ENCODE measurements at regions not wholly inside any gene's neighbourhood (a gene's known extent, or its start where the extent isn't known, plus 50 kb on each side); places are given as distances from the start of the nearest gene placed in this dataset.

- Histone ChIP-seq H3K36me3 (ENCODE audit: insufficient read depth, low read length) (no peaks in the 10 kb centered on the region), H3K9me2 (ENCODE audit: insufficient read depth, low read length) (no peaks in the 10 kb centered on the region), H3F3A (ENCODE audit: insufficient read depth, low read length, poor library complexity, severe bottlenecking) (no peaks in the 10 kb centered on the region), H3K9ac (ENCODE audit: low read length) (no peak overlapping the region), H3K27me3 (ENCODE audit: insufficient read depth, low read depth, low read length) (no peaks in the 10 kb centered on the region), H3K27ac (ENCODE audit: low read length) (no peak overlapping the region), H3K9me3 (ENCODE audit: low read length) (no peaks in the 10 kb centered on the region), H3K4me2 (ENCODE audit: low read length) (no peak overlapping the region), H4K20me1 (ENCODE audit: insufficient read depth) (no peaks in the 10 kb centered on the region), H3K79me2 (replicated peaks; ENCODE audit: insufficient read depth, low read length) (no peaks in the 10 kb centered on the region), H2AFZ (ENCODE audit: low read depth, low read length) (no peak overlapping the region), H3K4me3 (ENCODE audit: low read length) (no peak overlapping the region)
- TF ChIP-seq TAF1 (IDR thresholded peaks at IDR 0.05; ENCODE audit: low read depth): no peak
- TF ChIP-seq POLR2AphosphoS5 (IDR thresholded peaks at IDR 0.05): no peak
- TF ChIP-seq EZH2 (IDR thresholded peaks at IDR 0.05; ENCODE audit: borderline replicate concordance, insufficient read depth, low read length, poor library complexity, severe bottlenecking): no peak
- no peak for TF ChIP-seq RAD21 (conservative IDR thresholded peaks at IDR 0.05)
- TF ChIP-seq CTCF (IDR thresholded peaks at IDR 0.05; ENCODE audit: poor library complexity, severe bottlenecking): no peak
- TF ChIP-seq REST (IDR thresholded peaks at IDR 0.05; ENCODE audit: borderline replicate concordance): no peak
- TF ChIP-seq MXI1 (conservative IDR thresholded peaks at IDR 0.05; ENCODE audit: poor library complexity, severe bottlenecking): no peak
- TF ChIP-seq SMC3 (conservative IDR thresholded peaks at IDR 0.05; ENCODE audit: poor library complexity): no peak
- TF ChIP-seq EP300 (conservative IDR thresholded peaks at IDR 0.05; ENCODE audit: poor library complexity, severe bottlenecking): no peak
These were observed 120.5 kb upstream of the MAP9 start for GRCh38 chr4:155497306-155497705.

- Histone ChIP-seq H2AFZ (ENCODE audit: low read depth, low read length) (no peak overlapping the region), H3K4me2 (ENCODE audit: low read length) (no peak overlapping the region), H3K9ac (ENCODE audit: low read length) (no peak overlapping the region), H3K27ac (ENCODE audit: low read length) (no peak overlapping the region), H3K4me3 (ENCODE audit: low read length) (no peak overlapping the region), H3K27me3 (ENCODE audit: insufficient read depth, low read depth, low read length) (no peaks in the 10 kb centered on the region), H3K9me2 (ENCODE audit: insufficient read depth, low read length) (no peaks in the 10 kb centered on the region), H3F3A (ENCODE audit: insufficient read depth, low read length, poor library complexity, severe bottlenecking) (no peaks in the 10 kb centered on the region), H4K20me1 (ENCODE audit: insufficient read depth) (no peaks in the 10 kb centered on the region), H3K36me3 (ENCODE audit: insufficient read depth, low read length) (no peaks in the 10 kb centered on the region), H3K79me2 (replicated peaks; ENCODE audit: insufficient read depth, low read length) (no peaks in the 10 kb centered on the region), H3K9me3 (ENCODE audit: low read length) (no peaks in the 10 kb centered on the region)
- TF ChIP-seq EZH2 (IDR thresholded peaks at IDR 0.05; ENCODE audit: borderline replicate concordance, insufficient read depth, low read length, poor library complexity, severe bottlenecking) (no peak), REST (IDR thresholded peaks at IDR 0.05; ENCODE audit: borderline replicate concordance) (no peak), MXI1 (conservative IDR thresholded peaks at IDR 0.05; ENCODE audit: poor library complexity, severe bottlenecking) (no peak), EP300 (conservative IDR thresholded peaks at IDR 0.05; ENCODE audit: poor library complexity, severe bottlenecking) (no peak), TAF1 (IDR thresholded peaks at IDR 0.05; ENCODE audit: low read depth) (no peak), POLR2AphosphoS5 (IDR thresholded peaks at IDR 0.05) (no peak), CTCF (IDR thresholded peaks at IDR 0.05; ENCODE audit: poor library complexity, severe bottlenecking) (no peak), SMC3 (conservative IDR thresholded peaks at IDR 0.05; ENCODE audit: poor library complexity) (no peak), RAD21 (conservative IDR thresholded peaks at IDR 0.05) (no peak)
These were observed 119.5 kb upstream of the MAP9 start for GRCh38 chr4:155496294-155496626.

Measured in neural cell (in vitro differentiated cells).